Activated T-helper 1 cell treated with anti-CD3 and anti-CD28 coated beads, Interleukin-12 subunit alpha, Interleukin-12 subunit beta, Interleukin-2, Interleukin-4 antibody, amounts not matched to agents 30 ng/mL and 10 ng/mL and 1 ng/mL, durations not matched to agents 14 hours and 24 hours and 36 hours (primary cell): ENCODE measurements at regions not wholly inside any gene's neighbourhood (a gene's known extent, or its start where the extent isn't known, plus 50 kb on each side); places are given as distances from the start of the nearest gene placed in this dataset.

Source experiments
- DNase-seq: peaks from one replicate; pipeline ENCODE4 v3.0.0; 2021; ENCODE audit warnings: low spot score
- H3K27ac Mint-ChIP-seq: one replicate; pipeline ENCODE4 v1.8.0; 2021; ENCODE audit warnings: mild to moderate bottlenecking, mixed read lengths
- H3K27me3 Mint-ChIP-seq: one replicate; pipeline ENCODE4 v1.8.0; 2022; ENCODE audit warnings: mild to moderate bottlenecking, moderate library complexity, mixed read lengths; ENCODE audit not compliant: insufficient read depth
- H3K36me3 Mint-ChIP-seq: one replicate; pipeline ENCODE4 v1.8.0; 2021; ENCODE audit warnings: low read depth, mixed read lengths
- H3K4me1 Mint-ChIP-seq: one replicate; pipeline ENCODE4 v1.8.0; 2021; ENCODE audit warnings: low read depth, mixed read lengths
- H3K4me3 Mint-ChIP-seq: one replicate; pipeline ENCODE4 v1.8.0; 2021; ENCODE audit warnings: mild to moderate bottlenecking, moderate library complexity, mixed read lengths
- H3K9me3 Mint-ChIP-seq: one replicate; pipeline ENCODE4 v1.8.0; 2021; ENCODE audit warnings: mixed read lengths
- intact Hi-C: fragments of 100-400 bp; cut with micrococcal nuclease; formaldehyde crosslinking; loops from one replicate; pipeline ENCODE4 v1.15.1; 2024

DNA sequence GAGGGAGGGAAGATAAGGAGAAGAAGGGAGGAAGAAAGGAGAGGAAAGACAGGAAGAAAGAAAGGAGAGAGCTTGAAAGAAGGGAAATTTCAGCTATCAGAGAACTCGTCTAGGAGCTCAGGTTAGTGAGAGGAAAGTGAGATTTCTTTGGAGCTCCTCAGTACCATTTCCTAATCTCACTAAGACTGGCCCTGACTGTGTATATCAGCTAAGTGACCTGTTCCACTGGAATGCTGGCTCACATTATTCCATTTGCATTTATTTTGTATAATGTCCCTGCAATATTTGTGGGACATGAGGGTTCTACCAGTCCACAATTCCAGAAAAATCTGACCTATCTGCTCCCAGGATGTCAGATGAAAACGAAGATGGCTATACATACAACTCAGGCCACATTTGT, 114.7 kb upstream of the CELF2 start:
- no peaks in the 10 kb centered on the region for H3K4me1 Mint-ChIP-seq
- H3K27ac Mint-ChIP-seq: no peak overlapping the region
- no peaks in the 10 kb centered on the region for H3K9me3 Mint-ChIP-seq
- intact Hi-C loops: no loop called here
- no peak overlapping the region for H3K4me3 Mint-ChIP-seq
- no peaks in the 10 kb centered on the region for H3K36me3 Mint-ChIP-seq
- DNase-seq: no peak
- peaks cover 7% of the 10 kb centered on the region for H3K27me3 Mint-ChIP-seq

DNA sequence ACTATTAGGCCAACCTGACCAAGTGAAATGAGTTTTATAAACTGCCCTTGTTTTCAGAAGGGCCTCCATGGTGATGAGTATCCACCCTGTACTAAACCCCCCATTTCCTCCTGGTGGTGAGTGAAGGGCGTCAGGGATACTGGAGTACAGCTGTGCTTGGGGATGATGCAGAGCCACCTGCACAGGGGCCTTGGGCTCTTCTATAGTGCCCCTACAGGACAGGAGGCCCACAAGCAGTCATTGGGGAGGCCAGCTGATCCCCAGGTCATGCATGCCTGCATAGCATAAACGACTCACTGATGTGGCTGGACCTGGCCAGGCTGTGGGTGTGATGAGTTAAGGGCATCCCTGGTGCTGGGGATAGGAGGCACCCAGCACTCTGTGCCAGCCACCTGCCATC, 114.1 kb upstream of the CELF2 start:
- intact Hi-C loops: no loop called here
- Mint-ChIP-seq H3K27me3 (peaks cover 7% of the 10 kb centered on the region), H3K4me1 (no peaks in the 10 kb centered on the region), H3K36me3 (no peaks in the 10 kb centered on the region), H3K9me3 (no peaks in the 10 kb centered on the region), H3K27ac (no peak overlapping the region), H3K4me3 (no peak overlapping the region)
- DNase-seq: no peak

DNA sequence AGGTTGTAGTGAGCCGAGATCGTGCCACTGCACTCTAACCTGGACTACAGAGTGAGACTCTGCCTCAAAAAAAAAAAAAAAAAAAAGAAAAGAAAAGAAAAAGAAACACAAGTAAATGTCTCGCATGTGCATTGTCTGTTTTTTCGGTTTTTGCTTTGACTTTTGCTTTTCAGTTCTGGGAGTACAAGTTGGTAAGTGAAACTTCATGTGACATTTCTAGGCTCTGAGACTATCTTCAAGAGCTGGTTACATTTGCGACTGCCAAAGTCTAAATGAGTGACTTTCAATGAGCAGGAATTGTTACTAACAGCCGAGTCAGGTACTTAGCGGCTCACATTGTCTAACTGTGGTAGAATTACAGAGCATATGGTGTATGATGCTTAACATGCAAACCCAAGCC, 107.0 kb upstream of the CELF2 start:
- Mint-ChIP-seq H3K36me3 (no peaks in the 10 kb centered on the region), H3K4me3 (no peak overlapping the region), H3K9me3 (no peaks in the 10 kb centered on the region)

DNA sequence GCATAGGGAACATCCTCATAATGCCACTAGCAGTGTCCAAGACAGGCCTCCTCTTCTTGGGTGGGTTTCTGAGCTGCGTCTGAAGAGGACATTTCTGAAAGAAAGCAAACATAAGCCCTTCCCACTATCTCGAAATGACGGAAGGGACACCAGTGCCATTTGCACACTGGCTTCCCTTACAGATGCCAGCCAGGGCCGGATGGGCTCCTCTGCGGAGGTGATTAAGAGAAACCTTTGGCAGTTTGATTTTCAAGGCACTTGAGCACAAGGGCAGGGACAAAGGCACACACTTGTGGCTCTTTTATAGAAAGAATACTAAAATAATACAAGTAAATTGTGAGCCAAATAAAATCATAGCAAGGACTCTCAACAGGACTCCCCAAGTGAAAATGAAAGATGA, 106.6 kb upstream of the CELF2 start:
- no peaks in the 10 kb centered on the region for H3K36me3 Mint-ChIP-seq
- peaks cover 9% of the 10 kb centered on the region for H3K27me3 Mint-ChIP-seq
- H3K9me3 Mint-ChIP-seq: no peaks in the 10 kb centered on the region
- no peak overlapping the region for H3K27ac Mint-ChIP-seq
- no peak overlapping the region for H3K4me3 Mint-ChIP-seq
- intact Hi-C loops: no loop called here
- no peaks in the 10 kb centered on the region for H3K4me1 Mint-ChIP-seq
- no peak for DNase-seq

More for the DNA sequence above, 107.0 kb upstream of the CELF2 start:
- no peak for DNase-seq
- H3K27me3 Mint-ChIP-seq: peaks cover 9% of the 10 kb centered on the region
- H3K4me1 Mint-ChIP-seq: no peaks in the 10 kb centered on the region
- intact Hi-C loops: no loop called here
- no peak overlapping the region for H3K27ac Mint-ChIP-seq

DNA sequence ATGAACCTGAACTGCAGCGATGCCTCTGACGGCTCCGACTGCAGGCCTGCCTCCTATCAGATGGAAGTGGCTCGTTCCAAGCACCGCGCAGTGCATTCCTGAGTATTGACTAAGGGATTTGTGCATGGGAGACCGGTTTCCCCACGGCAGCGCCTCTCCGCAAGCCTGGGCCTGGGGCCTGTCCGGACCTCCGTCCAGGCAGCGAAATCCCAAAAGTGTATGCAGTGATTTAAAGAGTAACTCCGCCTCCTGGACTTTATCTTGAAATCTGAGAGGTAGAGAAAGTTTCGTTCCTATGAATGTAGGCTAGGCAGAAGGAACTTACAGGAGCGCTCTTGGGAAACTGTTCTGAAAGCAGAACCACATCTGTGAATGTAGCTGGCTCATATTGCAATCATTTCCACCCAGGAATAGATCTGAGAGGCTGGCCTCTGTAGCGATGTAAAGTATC, 106.2 kb upstream of the CELF2 start:
- Mint-ChIP-seq H3K27me3 (peaks cover 9% of the 10 kb centered on the region), H3K9me3 (no peaks in the 10 kb centered on the region), H3K36me3 (no peaks in the 10 kb centered on the region), H3K4me3 (no peak overlapping the region), H3K27ac (no peak overlapping the region), H3K4me1 (no peaks in the 10 kb centered on the region)
- no peak for DNase-seq
- intact Hi-C loops: no loop called here

DNA sequence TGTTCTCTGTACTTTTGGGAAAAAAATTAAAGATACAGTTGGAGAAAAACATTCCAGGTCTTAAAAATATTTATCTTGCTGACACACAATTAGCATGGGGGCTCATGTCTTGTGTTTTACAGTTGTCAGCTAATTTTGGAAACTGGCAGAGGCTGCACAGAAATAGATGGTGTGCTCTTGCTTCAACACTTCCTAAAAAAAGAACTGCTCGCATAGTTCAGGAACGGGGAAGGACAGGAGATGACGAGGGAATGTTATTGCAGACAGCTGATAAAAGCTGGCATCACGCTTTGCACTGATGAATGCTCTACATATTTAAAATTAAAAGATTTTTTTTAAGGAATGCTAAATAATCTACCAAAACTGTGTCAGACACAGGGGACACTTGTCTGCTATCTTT, 103.5 kb upstream of the CELF2 start:
- intact Hi-C loops: no loop called here
- Mint-ChIP-seq H3K9me3 (no peaks in the 10 kb centered on the region), H3K27ac (no peak overlapping the region)

DNA sequence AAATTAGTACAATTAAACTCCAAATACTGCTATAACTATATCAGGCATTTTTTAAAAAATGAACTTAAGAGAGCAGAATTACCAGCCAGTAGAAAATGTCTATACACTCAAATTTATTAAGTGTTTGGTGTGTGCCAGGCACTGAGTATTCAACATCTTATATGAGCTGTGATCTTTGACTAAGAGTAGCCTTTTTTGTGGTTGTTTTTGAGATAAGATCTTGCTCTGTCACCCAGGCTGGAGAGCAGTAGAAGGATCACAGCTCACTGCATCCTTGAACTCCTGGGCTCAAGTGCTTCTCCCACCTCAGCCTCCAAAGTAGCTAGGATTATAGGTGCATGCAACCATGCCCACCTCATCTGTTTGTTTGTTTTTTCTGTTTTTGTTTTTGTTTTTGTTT, 102.5 kb upstream of the CELF2 start:
- H3K4me3 Mint-ChIP-seq: no peak overlapping the region
- intact Hi-C loops: no loop called here
- no peaks in the 10 kb centered on the region for H3K4me1 Mint-ChIP-seq
- no peaks in the 10 kb centered on the region for H3K36me3 Mint-ChIP-seq
- DNase-seq: no peak
- H3K9me3 Mint-ChIP-seq: no peaks in the 10 kb centered on the region
- no peak overlapping the region for H3K27ac Mint-ChIP-seq
- H3K27me3 Mint-ChIP-seq: peaks cover 11% of the 10 kb centered on the region

More for the DNA sequence above, 103.5 kb upstream of the CELF2 start:
- H3K4me3 Mint-ChIP-seq: no peak overlapping the region
- H3K36me3 Mint-ChIP-seq: no peaks in the 10 kb centered on the region
- peaks cover 14% of the 10 kb centered on the region for H3K27me3 Mint-ChIP-seq
- no peak for DNase-seq
- no peaks in the 10 kb centered on the region for H3K4me1 Mint-ChIP-seq

DNA sequence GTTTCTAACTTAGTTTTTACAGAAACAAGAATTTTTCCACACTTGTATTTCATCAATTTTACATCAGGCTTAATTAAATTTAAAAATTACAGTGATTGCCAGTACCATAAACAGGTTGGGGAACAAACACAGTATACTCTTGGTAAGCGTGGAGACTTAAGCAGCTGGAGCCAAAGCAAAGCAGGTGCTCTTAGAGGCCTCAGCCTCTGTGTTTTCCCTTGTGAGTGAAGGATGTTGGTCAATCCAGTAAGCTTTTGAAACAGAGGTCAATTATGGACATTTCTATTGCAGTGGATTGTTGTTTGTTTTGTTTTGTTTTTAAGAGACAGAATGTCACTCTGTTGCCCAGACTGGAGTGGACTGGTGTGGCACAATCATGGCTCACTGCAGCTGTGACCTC, 100.6 kb upstream of the CELF2 start:
- Mint-ChIP-seq H3K36me3 (no peaks in the 10 kb centered on the region), H3K4me3 (no peak overlapping the region), H3K27ac (no peak overlapping the region), H3K4me1 (no peaks in the 10 kb centered on the region), H3K27me3 (peaks cover 10% of the 10 kb centered on the region), H3K9me3 (no peaks in the 10 kb centered on the region)
- intact Hi-C loops: no loop called here
- DNase-seq: no peak

DNA sequence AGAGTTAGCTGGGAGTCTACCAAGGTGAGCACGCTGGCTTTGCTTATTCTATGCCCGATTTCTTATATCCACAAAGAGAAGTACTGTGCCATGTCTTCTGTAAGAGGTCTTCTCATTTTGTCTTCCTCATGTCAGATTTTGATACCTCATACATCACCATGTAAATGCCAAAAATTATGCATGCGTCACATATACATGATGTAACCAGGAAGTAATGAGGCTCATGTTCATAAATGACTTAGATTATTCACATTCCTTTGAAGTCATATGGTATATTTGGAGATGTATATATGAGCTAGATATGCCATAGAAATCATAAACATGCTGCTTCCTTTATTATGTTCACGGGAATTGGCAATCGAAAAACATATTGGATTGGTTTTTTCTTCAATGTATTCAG, 97.7 kb upstream of the CELF2 start:
- no peak overlapping the region for H3K27ac Mint-ChIP-seq
- no peak overlapping the region for H3K4me3 Mint-ChIP-seq
- H3K27me3 Mint-ChIP-seq: peaks cover 19% of the 10 kb centered on the region
- H3K36me3 Mint-ChIP-seq: no peaks in the 10 kb centered on the region
- H3K4me1 Mint-ChIP-seq: no peaks in the 10 kb centered on the region
- no peaks in the 10 kb centered on the region for H3K9me3 Mint-ChIP-seq
- DNase-seq: no peak
- intact Hi-C loops: no loop called here

DNA sequence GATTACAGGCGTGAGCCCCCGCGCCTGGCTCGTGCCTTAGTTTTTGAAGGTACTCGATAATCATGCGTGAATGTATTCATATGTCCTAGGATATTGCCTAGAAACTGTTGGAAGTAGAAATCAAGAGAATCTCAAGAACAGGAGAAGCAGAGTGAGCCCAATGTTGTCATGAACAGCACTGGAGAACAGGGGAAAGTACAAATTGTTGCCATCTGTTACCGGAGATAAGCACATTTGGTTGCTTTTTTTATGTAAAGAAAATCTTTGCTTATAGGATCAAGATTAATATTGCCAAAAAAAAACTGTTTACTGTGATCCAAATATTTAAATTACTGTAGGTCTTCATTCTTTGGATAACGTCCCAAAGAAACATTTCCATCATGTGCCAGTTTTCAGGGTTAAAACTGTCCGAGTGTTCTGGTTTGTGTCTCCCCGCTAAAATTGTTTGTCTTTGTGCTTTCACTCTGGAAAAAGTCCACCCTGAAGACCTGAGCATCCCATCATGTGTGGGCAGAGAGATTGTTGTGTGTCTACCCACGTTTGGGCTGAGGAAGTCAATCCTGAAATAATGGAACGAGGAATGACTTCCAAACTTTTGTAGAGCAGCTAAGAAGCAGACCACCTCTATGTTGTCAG, 95.7 kb upstream of the CELF2 start:
- no peak overlapping the region for H3K4me3 Mint-ChIP-seq
- no peaks in the 10 kb centered on the region for H3K4me1 Mint-ChIP-seq
- DNase-seq: no peak
- no peak overlapping the region for H3K27ac Mint-ChIP-seq
- H3K36me3 Mint-ChIP-seq: no peaks in the 10 kb centered on the region
- intact Hi-C loops: no loop called here
- H3K9me3 Mint-ChIP-seq: no peaks in the 10 kb centered on the region
- H3K27me3 Mint-ChIP-seq: peaks cover 22% of the 10 kb centered on the region

DNA sequence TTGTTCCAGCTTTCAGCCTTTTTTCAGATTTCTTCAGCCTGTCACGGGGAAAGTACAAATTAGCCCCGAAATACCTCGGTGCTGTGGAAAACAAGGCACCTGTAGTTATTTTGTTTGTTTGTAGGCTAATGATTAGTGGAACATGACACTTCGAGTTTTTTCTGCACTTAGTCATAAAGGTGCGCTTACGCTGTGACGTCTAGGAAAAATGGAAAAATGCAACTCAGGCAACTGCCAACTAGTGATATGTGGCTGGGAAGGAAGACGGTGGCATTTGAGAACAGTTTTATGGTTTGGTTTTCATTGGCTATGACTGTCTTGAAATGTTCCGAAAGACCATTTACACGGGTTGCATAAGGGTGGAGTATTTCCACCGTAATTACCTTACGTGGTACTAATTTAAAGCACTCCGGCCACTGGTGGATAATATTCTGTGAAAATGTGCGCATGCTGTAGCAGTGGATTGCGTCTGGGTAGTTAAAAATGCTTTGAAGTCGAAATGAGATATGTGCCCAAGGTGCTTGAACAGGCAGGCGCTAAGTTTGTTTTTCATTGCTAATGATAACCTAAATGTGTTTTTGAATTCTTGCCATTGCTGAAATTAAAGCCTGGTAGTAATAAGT, 94.5 kb upstream of the CELF2 start:
- no peaks in the 10 kb centered on the region for H3K36me3 Mint-ChIP-seq
- H3K4me3 Mint-ChIP-seq: no peak overlapping the region
- DNase-seq: no peak
- H3K27me3 Mint-ChIP-seq: peaks cover 22% of the 10 kb centered on the region
- H3K27ac Mint-ChIP-seq: no peak overlapping the region
- H3K9me3 Mint-ChIP-seq: no peaks in the 10 kb centered on the region
- H3K4me1 Mint-ChIP-seq: no peaks in the 10 kb centered on the region
- intact Hi-C loops: no loop called here

DNA sequence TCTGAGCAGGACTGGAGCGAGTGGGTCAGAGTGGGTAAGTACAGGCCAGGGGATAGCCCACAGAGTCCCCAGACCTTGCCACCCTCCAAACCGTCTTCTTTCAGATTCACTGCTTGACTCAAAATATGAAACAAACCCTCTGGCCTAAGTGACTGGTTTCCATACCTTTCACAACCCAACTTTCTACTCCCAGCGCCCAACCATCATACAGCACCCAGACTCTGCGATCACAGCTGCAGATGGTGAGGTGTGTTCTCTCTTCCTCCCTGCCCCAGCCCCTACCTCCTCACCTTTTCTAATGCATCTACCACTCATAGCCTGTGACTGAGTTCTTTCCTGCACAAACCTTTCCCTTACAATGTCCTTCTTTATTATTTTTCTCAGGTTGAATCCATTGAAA, 92.0 kb upstream of the CELF2 start:
- no peaks in the 10 kb centered on the region for H3K4me1 Mint-ChIP-seq

DNA sequence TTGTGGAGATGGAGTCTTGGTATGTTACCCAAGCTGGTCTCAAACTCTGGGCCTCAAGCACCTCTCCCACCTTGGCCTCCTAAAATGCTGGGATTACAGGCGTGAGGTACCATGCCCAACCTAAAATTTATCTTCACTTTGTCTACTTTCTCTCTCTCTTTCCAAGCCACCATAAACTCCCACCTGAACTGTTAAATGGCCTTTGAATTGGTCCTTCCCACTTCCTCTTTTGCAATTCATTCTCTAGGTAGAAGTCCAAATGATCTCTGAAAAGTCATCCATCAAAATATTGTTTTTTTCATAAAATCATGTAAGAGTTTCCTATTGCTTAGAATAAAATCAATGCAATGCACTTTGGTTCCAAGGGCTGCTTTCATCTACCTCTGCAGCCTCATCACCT, 90.1 kb upstream of the CELF2 start:
- no peak overlapping the region for H3K4me3 Mint-ChIP-seq
- no peaks in the 10 kb centered on the region for H3K9me3 Mint-ChIP-seq
- no peak for DNase-seq
- H3K36me3 Mint-ChIP-seq: no peaks in the 10 kb centered on the region
- no peak overlapping the region for H3K27ac Mint-ChIP-seq
- no peaks in the 10 kb centered on the region for H3K4me1 Mint-ChIP-seq
- H3K27me3 Mint-ChIP-seq: peaks cover 13% of the 10 kb centered on the region
- intact Hi-C loops: no loop called here

More for the DNA sequence above, 92.0 kb upstream of the CELF2 start:
- no peak for DNase-seq
- Mint-ChIP-seq H3K4me3 (no peak overlapping the region), H3K9me3 (no peaks in the 10 kb centered on the region), H3K27ac (no peak overlapping the region), H3K36me3 (no peaks in the 10 kb centered on the region), H3K27me3 (peaks cover 15% of the 10 kb centered on the region)
- intact Hi-C loops: no loop called here
